HG02840 (cell line): ENCODE measurements at regions not wholly inside any gene's neighbourhood (a gene's known extent, or its start where the extent isn't known, plus 50 kb on each side); places are given as distances from the start of the nearest gene placed in this dataset.
"Not testable (repeated sequence)": the region's sequence is repeated elsewhere in the genome, so short reads cannot be mapped to it uniquely, and the experiment has no call there.

ENCODE experiments used
- ATAC-seq: cut with Tn5 transposase; IDR thresholded peaks from one replicate; pipeline ENCODE4 v1.9.1; 2021; ENCODE audit warnings: mild to moderate bottlenecking, moderate library complexity, moderate number of reproducible peaks; ENCODE audit not compliant: unreplicated experiment, low FRiP score

DNA sequence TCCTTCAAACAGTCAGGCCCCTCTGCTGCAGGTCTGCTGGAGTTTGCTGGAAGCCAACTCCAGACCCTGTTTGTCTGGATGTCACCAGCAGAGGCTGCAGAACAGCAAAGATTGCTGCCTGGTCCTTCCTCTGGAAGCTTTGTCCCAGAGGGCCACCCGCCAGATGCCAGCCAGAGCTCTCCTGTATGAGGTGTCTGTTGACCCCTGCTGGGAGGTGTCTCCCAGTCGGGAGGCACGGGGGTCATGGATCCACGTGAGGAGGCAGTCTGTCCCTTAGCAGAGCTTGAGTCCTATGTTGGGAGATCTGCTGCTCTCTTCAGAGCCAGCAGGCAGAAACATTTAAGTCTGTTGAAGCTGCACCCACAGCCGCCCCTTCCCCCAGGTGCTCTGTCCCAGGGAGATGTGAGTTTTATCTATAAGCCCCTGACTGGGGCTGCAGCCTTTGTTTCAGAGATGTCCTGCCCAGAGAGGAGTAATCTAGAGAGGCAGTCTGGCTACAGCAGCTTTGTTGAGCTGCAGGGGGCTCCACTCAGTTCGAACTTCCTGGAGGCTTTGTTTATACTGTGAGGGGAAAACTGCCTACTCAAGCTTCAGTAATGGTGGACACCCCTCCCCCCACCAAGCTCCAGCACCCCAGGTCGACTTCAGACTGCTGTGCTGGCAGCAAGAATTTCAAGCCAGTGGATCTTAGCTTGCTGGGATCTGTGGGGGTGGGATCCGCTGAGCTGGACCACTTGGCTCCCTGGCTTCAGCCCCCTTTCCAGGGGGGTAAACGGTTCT is 72.1 kb downstream of the OGFRL1 start:
- ATAC-seq: not testable (repeated sequence)

DNA sequence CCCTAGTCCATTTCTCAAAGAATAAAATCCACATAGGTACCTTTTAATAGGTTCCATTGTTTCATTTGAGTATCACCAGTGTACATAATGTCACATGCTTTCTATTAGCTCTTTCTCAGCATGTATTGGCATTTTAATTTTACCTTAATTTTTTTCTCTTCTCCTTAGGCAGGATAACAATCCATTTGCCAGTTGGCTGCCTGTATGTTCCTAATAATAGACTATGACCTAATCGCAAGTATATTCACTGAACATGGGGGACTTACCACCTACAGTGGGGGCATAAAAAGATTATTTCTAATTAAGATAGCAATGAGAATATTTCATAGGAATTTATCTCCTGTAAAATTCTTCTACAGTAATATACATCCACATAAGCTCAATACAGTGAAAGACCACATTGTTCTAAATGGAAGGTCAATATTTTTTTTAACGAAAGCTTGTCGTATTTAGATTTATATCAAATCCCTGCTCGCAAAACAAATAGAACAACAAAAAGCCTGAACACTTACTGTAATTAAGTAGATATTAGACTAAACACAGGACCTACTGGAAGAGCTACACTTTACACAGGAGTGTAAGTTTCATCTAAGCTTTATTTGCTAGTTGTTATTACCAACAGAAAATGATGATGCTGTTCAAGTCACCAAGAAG is 76.4 kb downstream of the OGFRL1 start:
- ATAC-seq: no peak

DNA sequence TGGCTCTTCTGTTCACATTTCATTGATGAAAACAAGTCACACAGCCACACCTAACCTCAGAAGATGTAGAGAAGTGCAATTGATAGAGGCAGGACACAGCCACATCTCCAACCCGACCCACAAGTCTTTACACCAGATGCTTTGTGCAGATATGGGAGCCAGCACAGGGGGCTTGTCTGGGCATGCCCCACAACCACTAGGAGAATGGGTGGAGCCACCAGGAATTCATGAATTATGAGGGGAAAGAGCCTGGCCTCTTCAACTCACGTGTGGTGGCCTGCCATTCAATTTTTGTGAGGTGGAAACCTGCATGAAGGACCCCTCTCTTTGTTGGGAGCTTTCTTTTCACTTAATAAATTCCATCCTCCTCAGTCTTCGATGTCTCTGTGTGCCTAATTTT is 79.1 kb downstream of the OGFRL1 start:
- no peak for ATAC-seq

DNA sequence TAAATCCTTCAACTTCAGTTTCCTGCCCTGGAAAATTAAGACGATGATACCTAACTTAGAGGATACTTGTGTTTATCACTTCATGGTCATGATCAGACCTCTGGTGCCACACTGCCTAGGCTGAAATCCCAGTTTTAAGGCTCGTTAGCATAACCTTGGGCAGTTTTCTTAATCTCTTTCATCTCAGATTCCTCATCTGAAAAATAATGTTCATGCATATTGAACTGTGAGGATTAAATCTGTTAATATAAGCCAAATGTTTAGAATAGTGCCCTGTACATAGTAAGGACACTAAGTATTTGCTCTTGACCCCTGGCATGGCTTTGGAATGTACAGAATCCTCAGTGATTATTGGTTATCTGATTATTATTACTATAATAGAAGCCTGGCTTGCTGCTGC is 79.7 kb downstream of the OGFRL1 start:
- ATAC-seq: no peak

DNA sequence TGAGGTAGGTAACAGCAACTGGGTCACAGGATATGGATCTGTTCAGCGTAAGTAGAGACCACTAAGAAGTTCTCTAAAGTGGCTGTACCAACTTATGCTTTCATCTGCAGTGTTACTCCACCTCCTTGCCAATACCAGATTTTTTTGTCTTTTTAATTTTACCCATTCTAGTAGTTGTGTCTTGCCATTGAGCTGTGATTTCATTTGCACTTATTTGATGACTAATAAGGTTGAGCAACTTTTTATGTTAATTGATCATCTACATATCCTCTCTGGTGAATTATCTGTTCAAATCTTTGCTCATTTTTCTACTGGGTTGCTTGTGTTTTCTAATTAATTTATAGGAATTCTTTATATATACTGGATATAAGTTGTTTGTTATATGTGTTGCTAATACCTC is 82.9 kb downstream of the OGFRL1 start:
- ATAC-seq: no peak

DNA sequence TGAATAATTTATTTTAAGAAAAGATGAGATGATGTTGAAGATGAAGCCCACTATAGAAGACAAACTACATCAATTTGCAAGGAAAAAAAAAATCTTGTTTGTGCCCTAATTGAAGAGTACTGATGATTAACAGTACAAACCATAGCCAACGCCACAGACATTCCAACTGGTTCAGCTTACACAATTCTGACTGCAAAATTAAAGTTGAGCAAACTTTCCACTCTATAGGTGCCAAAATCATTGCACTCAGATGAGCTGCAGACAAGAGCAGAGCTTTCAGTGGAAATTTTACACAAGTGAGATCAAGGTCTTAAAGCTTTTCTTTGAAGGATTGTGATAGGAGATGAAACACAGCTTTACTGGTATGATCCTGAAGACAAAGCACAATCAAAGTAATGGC is 85.3 kb downstream of the OGFRL1 start:
- ATAC-seq: no peak

DNA sequence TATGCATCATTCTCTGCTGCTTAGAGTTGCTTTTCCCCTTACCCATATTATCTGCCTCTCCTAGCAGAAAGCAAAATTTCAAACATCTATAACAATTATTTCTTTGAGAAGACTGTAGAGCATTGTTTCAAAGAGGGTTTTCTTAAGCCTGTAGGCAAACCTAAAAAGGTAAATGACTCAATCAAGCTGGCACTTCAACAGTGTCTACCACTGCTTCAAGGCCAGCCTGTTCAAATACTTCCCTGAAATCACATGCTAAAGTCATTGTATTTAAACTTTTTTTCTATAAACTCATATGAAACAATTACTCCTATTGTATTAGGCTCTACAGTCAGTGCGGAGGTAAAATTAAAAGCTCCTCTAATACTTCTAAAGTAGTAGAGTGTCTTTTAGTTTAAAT is 87.1 kb downstream of the OGFRL1 start:
- ATAC-seq: no peak

DNA sequence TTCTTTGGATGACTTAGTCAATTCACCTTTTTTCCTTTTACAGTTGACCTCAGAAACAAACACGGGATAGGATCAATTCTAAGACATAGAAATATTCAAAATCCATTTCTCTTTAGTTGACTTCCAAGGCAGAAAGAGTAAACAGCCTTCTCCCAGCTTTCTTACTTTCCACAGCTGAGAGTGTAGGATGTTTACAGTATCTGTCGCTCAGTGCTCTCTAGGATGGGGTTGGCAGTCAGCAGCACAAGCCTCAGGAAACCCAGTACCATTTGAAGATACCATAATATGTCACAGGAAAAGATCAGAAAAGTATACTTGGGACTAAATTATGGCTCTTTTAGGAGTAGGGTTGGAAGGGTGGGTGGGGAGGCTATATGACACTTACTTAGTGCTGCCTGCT is 88.2 kb downstream of the OGFRL1 start:
- ATAC-seq: no peak

DNA sequence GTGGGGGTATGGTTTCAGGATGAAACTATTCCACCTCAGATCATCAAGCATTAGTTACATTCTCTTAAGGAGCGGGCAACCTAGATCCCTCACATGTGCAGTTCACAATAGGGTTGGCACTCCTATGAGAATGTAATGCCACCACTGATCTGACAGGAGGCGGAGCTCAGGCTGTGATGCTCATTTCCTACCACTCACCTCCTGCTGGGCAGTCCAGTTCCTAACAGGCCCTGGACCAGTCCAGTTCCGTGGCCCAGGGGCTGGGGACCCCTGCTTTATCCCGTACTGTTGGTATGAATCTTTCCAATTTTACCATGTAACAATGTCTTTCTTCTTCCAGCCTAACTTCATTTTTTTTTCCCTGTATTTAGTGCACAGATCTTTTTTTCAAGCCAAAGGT is 94.9 kb downstream of the OGFRL1 start:
- ATAC-seq: no peak

DNA sequence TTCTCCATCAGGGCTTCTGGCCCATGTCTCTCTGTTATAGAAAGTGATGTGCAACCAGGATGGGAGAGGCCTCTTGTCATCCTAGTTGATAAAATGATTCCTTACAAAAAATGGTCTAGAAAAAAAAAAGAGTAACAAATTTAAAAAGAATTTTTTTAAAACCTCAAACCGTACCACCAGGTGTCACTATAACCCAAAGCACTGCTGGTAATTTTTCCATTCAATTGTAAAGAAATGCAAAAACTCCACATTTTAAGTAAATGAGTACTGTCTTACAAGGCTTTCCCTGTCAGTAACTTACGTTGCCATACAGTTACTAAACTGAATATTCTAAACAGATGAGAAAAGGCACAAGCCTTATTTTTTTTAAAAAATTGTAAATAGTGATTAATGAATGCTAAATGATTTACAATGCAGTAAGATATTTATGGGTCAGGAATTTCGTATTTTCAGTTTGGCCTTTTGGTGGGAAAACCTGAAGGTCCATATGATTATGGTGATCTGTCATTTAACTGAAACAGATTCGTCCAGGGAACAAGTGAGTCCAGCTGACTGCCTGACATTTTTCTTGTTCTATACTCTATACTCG is 95.4 kb downstream of the OGFRL1 start:
- no peak for ATAC-seq

DNA sequence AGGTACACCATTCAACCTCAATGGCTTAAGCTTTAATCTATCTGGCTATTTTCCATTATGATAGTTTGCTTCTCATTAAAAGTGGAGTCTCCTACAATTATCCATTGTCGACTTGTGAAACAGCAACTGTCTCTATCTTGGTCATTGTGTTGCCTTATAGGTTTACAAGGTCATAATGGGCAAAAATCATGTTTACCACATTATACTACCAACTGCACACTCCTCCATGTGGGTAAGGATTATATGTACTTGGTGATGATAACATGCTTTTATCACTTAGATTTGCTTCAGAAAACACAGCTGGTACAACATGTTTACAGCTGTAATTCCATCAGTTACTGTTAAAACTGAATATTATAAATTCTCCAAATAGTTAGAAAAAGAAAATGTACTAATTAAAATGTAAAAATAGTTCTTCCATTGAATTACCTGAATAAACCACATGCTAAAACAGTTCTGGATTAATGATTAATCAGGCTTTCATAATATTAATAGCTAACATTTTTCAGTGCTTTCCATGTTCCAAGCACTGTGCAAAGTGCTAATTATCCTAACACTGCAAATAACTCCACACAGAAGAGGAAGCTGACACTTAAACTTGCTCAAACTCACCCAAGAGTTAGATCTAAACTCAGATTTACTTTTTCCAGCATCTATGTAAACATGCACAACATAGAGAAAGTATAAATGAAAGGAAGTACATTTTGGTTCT is 96.7 kb downstream of the OGFRL1 start:
- ATAC-seq: no peak

DNA sequence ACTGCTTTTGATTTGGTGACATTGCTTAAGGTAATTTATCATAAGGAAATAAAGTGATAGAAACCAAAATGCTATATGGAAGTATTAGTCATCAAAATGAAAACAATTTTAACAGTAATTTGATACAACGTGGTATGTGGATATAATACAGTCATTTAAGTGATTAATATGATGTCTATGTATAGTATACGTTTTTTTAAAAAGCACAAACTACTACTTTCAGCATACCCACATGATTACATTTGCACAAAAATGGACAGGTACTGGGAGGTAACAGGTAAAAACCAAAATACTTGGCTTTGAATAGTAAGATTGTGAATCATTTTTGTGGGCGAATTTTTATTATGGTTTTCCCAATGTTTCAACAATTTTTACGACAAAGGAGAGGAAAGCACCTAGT is 97.6 kb downstream of the OGFRL1 start:
- no peak for ATAC-seq

DNA sequence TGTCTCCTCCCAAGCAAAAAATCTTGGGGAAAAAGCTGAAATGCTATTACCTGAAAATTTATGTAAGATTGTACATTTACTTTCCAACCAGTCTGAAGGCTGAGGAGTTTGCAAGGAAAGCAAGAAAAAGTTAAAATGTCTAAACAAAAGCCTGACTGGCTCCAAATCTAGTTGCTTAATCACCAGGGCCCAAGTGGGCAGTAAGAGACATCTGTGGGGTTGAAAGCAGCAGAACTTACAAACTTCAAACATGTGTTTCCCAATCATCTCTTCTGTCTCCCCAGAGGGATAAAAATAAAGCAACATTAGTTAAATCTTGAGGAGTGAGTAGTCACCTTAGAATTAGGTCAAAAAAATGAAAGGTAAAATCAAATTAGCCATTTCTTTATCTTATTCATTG is 98.6 kb downstream of the OGFRL1 start:
- ATAC-seq: no peak

DNA sequence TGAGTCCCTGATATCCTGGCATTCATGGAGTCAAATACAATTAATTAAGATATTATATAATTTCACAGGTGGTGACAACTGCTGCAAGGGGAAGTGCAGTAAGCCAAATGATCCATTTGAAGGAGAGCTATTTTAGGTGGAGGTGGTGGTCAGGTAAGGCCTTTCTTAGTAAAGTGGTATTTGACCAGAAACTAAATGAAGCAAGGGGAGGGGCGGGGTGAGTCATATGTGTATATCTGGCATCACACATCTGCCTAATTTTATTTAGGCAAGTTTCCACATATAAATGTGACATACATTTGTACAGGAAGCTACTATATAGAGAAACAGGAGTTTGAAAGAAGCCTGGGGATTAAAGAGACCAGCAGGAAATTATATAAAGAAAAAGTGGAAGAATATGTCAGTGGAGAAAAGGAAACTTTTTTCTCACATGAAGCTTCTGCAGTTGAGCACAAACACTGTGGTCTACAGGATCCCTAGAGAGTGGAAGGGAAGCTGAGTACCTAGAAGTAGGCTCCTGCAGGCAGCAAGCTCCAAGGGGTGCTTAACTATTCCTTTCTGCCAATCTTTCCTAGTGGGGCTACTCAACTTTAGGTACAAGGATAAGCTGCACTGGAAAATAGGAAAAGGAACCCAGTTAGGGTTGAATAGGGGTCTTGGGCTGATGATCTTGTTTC is 99.6 kb downstream of the OGFRL1 start:
- no peak for ATAC-seq

DNA sequence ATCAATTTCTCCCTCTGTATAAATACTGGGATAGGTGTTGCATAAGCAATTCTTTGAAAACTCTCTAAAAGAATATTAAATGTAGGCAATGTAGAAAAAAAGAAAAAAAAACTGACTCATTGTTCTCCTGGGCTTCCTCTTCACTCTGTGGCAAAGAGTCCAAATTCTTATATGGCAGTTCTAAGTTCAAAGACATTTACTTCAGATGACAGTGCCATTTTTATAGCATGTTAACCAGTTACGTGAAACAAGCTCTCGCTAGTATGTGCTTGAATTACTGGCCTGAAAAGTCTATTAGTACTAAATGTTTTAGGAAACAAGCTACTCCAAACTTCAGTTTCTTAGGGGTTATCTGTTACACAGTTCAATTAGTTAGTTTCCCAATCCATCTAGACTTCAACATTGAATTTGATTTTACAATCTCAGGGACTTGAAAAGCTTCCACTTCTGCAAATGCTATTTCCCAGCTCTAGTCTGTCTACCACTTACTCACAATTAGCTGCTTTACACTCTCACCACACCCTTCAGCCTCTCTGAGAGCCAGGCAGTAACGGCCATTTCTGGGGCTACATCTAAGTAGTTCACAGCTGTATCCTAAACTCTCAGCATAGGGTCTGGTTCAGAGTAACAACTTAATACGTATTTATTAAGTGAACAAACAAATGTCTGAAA is 100.4 kb downstream of the OGFRL1 start:
- no peak for ATAC-seq

DNA sequence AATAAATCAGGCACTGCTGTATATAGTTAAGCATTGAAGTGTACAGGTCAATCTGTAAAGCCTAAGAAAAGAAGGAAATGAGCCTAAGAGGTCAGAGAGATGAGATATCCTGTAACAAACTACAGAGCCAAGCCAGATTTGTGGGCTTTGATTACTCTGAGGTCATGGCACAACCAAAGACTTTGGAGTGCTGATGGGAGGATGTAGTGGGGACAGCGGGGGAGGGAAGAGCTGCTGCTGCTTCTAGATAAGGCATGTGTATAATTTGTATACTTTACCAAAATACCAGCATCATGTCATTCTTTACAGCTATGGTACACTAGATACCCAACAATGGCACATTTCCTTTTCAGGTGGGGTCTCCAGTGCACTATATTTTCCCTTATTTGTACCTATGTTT is 102.5 kb downstream of the OGFRL1 start:
- ATAC-seq: no peak

DNA sequence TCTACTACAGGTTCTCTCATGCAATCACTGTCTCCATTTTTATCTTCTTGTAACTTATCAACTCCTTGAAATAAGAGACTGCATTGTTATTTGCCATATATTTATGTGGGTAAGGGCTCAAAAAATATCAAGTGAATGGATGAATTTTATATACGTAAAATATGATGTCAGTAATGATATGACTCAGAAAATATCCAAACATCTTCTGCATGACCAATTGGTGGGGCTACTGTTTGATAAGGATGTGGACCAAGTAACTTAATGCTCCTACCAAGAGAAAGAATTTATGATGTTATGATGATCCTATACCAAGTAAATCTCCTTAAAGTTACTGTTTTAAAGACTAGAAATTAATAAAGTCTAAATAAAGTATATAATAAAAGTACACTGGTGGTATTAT is 103.7 kb downstream of the OGFRL1 start:
- ATAC-seq: no peak

DNA sequence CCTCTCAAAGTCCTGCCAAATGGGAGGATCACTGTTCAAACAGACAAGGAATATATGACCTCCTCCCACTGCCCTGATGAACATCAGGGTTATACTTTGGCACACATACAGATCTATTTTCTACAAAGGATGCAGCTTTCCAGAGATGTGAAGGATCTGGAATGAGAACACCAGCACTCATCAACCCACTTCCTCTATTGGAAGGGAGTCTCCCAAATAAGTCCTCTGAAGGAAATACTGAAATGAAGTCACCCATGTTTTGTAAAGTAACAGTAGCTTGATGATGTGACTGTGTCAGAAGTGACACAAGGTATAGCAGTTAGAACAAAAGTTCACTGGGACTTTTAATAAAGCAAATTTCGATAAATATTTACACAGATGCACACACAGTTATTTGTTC is 104.9 kb downstream of the OGFRL1 start:
- ATAC-seq: no peak

DNA sequence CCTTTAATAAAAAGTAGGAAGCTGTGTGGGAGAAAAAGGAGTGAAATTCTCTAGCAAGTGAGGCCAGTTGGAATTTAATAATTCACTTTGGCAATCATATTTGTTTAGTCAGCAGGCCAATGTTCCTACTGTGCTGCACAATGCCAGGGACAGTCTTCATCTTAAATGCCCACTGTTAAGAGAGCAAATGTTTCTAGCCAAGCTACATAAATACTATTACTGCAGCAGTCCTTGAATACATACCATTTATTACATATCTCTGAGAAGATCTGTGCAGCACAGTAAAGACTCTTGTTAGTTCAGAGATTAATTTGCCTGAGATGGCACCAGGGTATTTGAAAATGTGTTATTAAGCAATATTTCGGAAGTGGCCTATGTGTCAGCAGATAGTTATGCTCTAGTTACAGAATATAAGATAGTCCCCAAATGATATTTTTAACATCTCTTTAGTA is 105.4 kb downstream of the OGFRL1 start:
- ATAC-seq: no peak

DNA sequence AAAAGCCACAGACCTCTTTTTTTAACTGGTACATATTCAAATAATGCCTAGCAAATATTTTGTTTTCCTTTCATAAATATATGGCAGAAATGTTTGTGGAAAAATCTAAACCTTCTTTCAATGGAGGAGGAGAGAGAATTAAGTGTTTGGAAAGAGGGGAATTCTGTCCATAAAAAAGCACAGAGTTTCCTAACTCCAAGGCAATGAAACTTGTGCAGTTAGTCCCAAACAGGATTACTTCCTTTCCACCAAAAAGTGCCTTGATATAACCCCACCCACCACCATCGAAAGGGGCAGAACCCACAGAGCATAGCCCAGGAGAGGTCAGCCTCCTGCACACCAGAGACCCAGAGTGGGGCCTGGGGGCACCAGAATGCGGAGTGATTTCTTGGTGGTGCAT is 106.3 kb downstream of the OGFRL1 start:
- no peak for ATAC-seq
